Astrocyte of the spinal cord (primary cell): ENCODE measurements at regions not wholly inside any gene's neighbourhood (a gene's known extent, or its start where the extent isn't known, plus 50 kb on each side); places are given as distances from the start of the nearest gene placed in this dataset.
"Not testable (repeated sequence)": the region's sequence is repeated elsewhere in the genome, so short reads cannot be mapped to it uniquely, and the experiment has no call there.

ENCODE experiments used
- DNase-seq: peaks from one replicate; pipeline ENCODE4 v3.0.0; 2011; ENCODE audit warnings: low read depth, low spot score
- H3K4me3 ChIP-seq: 2 replicates; pipeline ENCODE4 v1.5.1; 2011; ENCODE audit warnings: low read depth, mild to moderate bottlenecking, low read length, moderate library complexity
- in situ Hi-C: cut with HindIII; loops from 2 replicates; pipeline ENCODE4 v1.10.0; 2017; ENCODE audit warnings: low sequenced_read_pairs
- TF ChIP-seq, protein P1 (sequence below): IDR thresholded peaks from 2 replicates; pipeline ENCODE4 v1.5.1; 2012; ENCODE audit warnings: low read depth, mild to moderate bottlenecking, low read length, inconsistent platforms

DNA sequence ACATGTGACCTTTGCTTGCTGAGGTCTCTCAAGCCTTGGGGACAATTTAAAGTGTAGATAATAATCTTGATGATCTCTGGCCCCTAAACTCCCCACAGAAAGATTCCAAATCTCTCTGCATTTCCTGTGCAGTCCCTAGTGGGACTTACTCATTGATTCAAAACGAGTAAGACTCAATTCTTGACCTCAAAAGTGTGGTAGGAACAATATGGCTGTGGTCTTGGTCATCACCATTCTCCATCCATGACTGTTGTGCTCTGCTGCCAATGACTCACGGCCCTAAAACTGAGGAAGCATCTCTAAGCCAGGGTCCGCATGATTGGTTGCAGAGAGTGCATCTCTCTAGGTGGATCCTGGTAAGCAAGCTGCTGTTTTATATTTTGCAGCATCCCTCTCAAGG lies 268.0 kb downstream of the PTGER3 start:
- in situ Hi-C loops: no loop called here
- TF ChIP-seq, protein P1, sequence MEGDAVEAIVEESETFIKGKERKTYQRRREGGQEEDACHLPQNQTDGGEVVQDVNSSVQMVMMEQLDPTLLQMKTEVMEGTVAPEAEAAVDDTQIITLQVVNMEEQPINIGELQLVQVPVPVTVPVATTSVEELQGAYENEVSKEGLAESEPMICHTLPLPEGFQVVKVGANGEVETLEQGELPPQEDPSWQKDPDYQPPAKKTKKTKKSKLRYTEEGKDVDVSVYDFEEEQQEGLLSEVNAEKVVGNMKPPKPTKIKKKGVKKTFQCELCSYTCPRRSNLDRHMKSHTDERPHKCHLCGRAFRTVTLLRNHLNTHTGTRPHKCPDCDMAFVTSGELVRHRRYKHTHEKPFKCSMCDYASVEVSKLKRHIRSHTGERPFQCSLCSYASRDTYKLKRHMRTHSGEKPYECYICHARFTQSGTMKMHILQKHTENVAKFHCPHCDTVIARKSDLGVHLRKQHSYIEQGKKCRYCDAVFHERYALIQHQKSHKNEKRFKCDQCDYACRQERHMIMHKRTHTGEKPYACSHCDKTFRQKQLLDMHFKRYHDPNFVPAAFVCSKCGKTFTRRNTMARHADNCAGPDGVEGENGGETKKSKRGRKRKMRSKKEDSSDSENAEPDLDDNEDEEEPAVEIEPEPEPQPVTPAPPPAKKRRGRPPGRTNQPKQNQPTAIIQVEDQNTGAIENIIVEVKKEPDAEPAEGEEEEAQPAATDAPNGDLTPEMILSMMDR: no peak
- DNase-seq: peak; percentile 48
- no peak overlapping the region for H3K4me3 ChIP-seq

DNA sequence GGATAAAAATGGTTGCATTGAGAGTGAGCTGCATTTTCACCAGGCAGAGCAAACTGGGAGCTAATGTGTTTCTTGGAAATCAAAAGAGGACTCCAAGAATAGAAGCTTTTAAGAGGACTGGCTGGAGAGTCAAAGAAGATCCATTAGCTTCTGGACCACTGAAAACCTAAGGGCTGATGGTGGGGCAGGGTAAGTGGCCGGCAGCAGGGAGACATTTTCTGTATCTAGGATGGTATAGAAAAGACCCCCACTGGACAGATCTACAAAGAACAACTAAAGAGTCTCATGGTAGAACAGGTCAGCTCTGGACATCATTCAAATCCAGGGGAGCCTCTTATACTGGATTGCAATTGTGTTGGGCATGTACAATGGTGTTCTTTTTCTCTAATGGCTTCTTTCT lies 262.3 kb downstream of the PTGER3 start:
- in situ Hi-C loops: no loop called here
- no peak for DNase-seq
- TF ChIP-seq, protein P1: no peak
- no peak overlapping the region for H3K4me3 ChIP-seq

DNA sequence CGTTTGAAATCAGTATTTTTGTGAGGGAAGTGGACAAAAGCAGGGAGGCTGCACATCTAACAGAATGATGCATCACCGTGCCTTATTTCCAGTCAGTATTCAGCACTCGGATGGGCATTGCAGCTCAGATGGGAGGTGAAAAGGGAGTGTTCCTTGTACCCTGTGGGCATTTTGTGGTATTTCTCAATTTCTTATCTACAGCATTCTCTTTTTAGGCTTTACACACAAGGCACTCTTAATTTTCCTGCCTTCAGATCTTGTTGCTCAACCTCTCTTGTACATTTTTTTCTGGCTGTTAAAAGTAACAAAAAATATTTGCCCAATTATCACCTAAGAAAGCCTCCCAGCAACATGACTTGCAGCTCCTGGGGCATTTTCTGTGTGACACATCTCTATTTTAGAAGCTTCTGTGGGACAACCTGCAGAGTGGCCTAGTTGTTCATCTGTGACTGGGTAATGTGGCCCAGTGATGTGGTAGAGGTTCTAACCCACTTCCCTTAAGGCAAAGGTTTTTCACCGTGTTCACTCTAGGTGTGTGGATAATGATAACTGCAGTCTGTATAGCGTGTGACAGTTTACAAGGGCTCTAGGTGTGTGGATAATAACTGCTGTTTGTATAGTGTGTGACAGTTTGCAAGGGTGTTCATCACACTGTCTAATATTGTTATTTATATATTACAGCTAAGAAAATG lies 257.2 kb downstream of the PTGER3 start:
- no peak for DNase-seq
- H3K4me3 ChIP-seq: no peak overlapping the region
- in situ Hi-C loops: no loop called here
- TF ChIP-seq, protein P1: no peak

DNA sequence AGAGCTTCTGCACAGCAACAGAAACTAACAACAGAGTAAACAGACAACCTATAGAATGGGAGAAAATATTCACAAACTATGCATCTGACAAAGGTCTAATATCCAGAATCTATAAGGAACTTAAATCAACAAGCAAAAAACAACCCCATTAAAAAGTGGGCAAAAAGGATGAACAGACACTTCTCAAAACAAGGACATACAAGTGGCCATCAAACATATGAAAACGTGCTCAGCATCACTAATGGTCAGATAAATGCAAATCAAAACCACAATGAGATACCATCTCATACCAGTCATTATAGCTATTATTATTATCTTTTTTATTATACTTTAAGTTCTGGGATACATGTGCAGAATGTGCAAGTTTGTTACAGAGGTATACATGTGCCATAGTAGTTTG lies 252.6 kb downstream of the PTGER3 start:
- H3K4me3 ChIP-seq, DNase-seq, in situ Hi-C loops: not testable (repeated sequence)

DNA sequence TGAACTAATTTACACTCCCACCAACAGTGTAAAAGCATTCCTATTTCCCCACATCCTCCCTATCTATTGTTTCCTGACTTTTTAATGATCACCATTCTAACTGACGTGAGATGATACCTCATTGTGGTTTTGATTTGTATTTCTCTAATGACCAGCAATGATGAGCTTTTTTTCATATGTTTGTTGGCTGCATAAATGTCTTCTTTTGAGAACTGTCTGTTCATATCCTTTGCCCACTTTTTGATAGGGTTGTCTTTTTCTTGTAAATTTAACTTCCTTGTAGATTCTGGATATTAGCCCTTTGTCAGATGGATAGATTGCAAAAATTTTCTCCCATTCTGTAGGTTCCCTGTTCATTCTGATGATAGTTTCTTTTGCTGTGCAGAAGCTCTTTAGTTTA lies 251.3 kb downstream of the PTGER3 start:
- H3K4me3 ChIP-seq, in situ Hi-C loops, DNase-seq: not testable (repeated sequence)

DNA sequence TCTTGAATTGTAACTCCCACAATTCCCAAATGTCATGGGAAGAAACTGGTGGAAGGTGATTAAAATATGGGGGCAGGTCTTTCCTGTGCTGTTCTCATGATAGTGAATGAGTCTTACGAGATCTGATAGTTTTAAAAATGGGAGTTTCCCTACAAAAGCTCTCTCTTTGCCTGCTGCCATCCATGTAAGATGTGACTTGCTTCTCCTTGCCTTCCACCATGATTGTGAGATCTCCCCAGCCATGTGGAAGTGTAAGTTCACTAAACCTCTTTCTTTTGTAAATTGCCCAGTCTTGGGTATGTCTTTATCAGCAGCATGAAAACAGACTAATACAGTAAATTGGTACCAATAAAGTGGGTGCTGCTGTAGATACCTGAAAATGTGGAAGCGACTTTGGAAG lies 245.0 kb downstream of the PTGER3 start:
- in situ Hi-C loops, H3K4me3 ChIP-seq, DNase-seq: not testable (repeated sequence)

DNA sequence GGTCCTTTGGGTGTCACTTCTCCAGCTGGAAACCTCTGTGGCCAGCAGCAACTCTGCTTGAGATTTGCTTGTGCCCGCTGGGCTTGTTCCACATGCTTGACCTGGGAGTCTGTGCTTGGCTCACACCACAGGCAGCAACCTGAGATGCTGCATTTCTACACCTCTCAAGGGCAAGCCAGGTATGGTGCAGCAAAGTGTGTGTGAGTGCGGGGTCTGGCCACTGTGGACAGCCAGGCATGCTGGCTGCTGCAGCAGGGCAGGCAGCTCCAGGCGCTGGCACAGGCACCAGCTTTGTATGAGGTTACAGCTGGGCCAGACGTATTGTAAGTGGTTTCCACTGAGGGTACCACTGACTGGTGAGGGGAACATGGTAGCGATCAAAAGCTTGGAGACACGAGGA lies 242.0 kb downstream of the PTGER3 start:
- H3K4me3 ChIP-seq: no peak overlapping the region
- in situ Hi-C loops: no loop called here
- DNase-seq: no peak
- TF ChIP-seq, protein P1: no peak

DNA sequence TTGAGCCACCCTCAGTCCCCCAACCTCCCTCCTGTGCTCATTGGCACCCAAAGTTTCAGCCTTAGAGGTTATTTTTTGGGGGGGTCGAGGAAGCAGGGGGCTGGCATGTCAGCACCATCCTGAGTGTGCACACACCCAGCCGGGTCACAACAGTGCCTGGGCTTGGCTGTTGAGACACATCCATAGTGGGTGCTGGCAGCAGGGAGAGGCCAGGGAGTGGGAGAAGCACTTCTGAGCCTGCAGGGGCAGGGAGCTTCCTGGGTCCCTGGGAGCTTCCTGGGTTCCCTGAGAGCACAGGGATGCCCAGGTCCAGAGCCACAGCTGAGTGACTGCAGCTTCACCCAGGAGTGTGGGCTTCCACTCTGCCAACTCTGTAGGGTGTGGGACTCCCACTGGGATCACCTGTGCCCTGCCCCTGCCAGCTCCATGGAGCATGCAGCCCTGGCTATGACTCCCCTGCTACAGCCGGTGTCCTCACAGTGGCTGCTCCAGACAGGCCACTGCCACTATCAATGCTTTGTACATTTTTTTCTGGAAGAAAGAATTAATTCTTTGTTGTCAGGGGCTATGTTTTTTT lies 240.4 kb downstream of the PTGER3 start:
- TF ChIP-seq, protein P1: no peak
- in situ Hi-C loops: no loop called here
- DNase-seq: no peak
- H3K4me3 ChIP-seq: no peak overlapping the region
